SK-N-SH (cell line): ENCODE measurements at regions not wholly inside any gene's neighbourhood (a gene's known extent, or its start where the extent isn't known, plus 50 kb on each side); places are given as distances from the start of the nearest gene placed in this dataset.
"Not testable (repeated sequence)": the region's sequence is repeated elsewhere in the genome, so short reads cannot be mapped to it uniquely, and the experiment has no call there.

Source experiments
- CTCF ChIA-PET: fragments of 300-600, 350-600 bp; formaldehyde crosslinking; extraction: SDS; loops from one replicate; lab custom pipeline; 2021; lab: Yijun Ruan, JAX
- POLR2A ChIA-PET: fragments of 350-600 bp; sonication (Branson Sonifier 250); formaldehyde crosslinking; extraction: SDS; loops from one replicate; lab custom pipeline; 2020; ENCODE audit warnings: antibody characterized with exemption, inconsistent platforms; lab: Yijun Ruan, JAX
- DNase-seq: peaks from one replicate; pipeline ENCODE4 v3.0.0; 2012
- H2AFZ ChIP-seq: fragments of 200-600 bp; sonication (generic); 2 replicates; pipeline ENCODE4 v1.8.1; 2016; ENCODE audit warnings: antibody characterized with exemption, mild to moderate bottlenecking, low read depth
- H3F3A ChIP-seq: fragments of 200-600 bp; sonication (generic); replicated peaks from 2 replicates; pipeline ENCODE3; 2016; ENCODE audit warnings: antibody characterized with exemption, mild to moderate bottlenecking; ENCODE audit not compliant: insufficient read depth
- H3K27ac ChIP-seq, 2 experiments: fragments of 200-500 bp in 1 of 2; fragments of 200-600 bp in 1 of 2; sonication (Bioruptor generic) in 1 of 2; sonication (generic), shearing (Covaris generic) in 1 of 2; 2 replicates each; pipeline versions ENCODE4 v1.5.1 to v1.6.1; 2014 to 2016; ENCODE audit warnings: low read depth in 2 of 2, inconsistent platforms in 1 of 2, low read length in 1 of 2, mild to moderate bottlenecking in 1 of 2, mixed read lengths in 1 of 2
- H3K27me3 ChIP-seq: fragments of 200-600 bp; sonication (generic), shearing (Covaris generic); 2 replicates; pipeline ENCODE4 v1.6.1; 2016; ENCODE audit warnings: mixed run types; ENCODE audit not compliant: insufficient read depth
- H3K36me3 ChIP-seq, 2 experiments: fragments of 200-500 bp in 1 of 2; fragments of 200-600 bp in 1 of 2; sonication (Bioruptor generic) in 1 of 2; sonication (generic) in 1 of 2; replicated peaks in 1 of 2; 2 replicates each; pipeline versions ENCODE3 to v1.5.1; 2014 to 2016; ENCODE audit warnings: low read length in 1 of 2, mild to moderate bottlenecking in 1 of 2; ENCODE audit not compliant: insufficient read depth in 2 of 2, control insufficient read depth in 1 of 2
- H3K4me1 ChIP-seq, 2 experiments: fragments of 200-500 bp in 1 of 2; fragments of 200-600 bp in 1 of 2; sonication (Bioruptor generic) in 1 of 2; sonication (generic), shearing (Covaris generic) in 1 of 2; 2 replicates each; pipeline versions ENCODE4 v1.5.1 to v1.6.1; 2014 to 2016; ENCODE audit warnings: low read depth in 1 of 2, low read length in 1 of 2, mixed run types in 1 of 2; ENCODE audit not compliant: insufficient read depth in 2 of 2, control insufficient read depth in 1 of 2
- H3K4me2 ChIP-seq: fragments of 200-600 bp; sonication (generic), shearing (Covaris generic); 2 replicates; pipeline ENCODE4 v1.6.1; 2017; ENCODE audit warnings: mixed run types
- H3K4me3 ChIP-seq, 2 experiments: fragments of 200-500 bp in 1 of 2; fragments of 200-600 bp in 1 of 2; sonication (Bioruptor generic) in 1 of 2; sonication (generic), shearing (Covaris generic) in 1 of 2; 2 replicates each; pipeline versions ENCODE4 v1.5.1 to v1.8.1; 2014 to 2016; ENCODE audit warnings: low read depth in 2 of 2, inconsistent platforms in 1 of 2, low read length in 1 of 2, mild to moderate bottlenecking in 1 of 2, mixed read lengths in 1 of 2, moderate library complexity in 1 of 2
- H3K79me2 ChIP-seq: fragments of 200-600 bp; sonication (generic); 2 replicates; pipeline ENCODE4 v1.8.1; 2017; ENCODE audit warnings: mild to moderate bottlenecking; ENCODE audit not compliant: insufficient read depth
- H3K9ac ChIP-seq: fragments of 200-600 bp; sonication (generic); 2 replicates; pipeline ENCODE4 v1.6.1; 2017; ENCODE audit warnings: mixed run types
- H3K9me2 ChIP-seq: fragments of 200-600 bp; sonication (generic); 2 replicates; pipeline ENCODE4 v1.6.1; 2017; ENCODE audit warnings: mixed run types
- H3K9me3 ChIP-seq: fragments of 200-600 bp; sonication (generic); 2 replicates; pipeline ENCODE4 v1.6.1; 2017; ENCODE audit warnings: mixed run types, mild to moderate bottlenecking, moderate library complexity
- H4K20me1 ChIP-seq: fragments of 200-600 bp; sonication (generic); 2 replicates; pipeline ENCODE4 v1.6.1; 2017; ENCODE audit warnings: mild to moderate bottlenecking, mixed run types; ENCODE audit not compliant: insufficient read depth
- FOXJ3 ChIP-seq: sonication (generic); formaldehyde crosslinking; IDR thresholded peaks from 2 replicates; pipeline ENCODE4 v1.5.1; 2020; ENCODE audit warnings: mild to moderate bottlenecking, missing genetic modification reagents
- FOXM1 ChIP-seq: IDR thresholded peaks from 2 replicates; pipeline ENCODE4 v1.4.0; 2012; ENCODE audit warnings: low read depth, mild to moderate bottlenecking
- RAD21 ChIP-seq: IDR thresholded peaks from 2 replicates; pipeline ENCODE4 v1.6.1; 2012; ENCODE audit warnings: mild to moderate bottlenecking, low read length
- SMC3 ChIP-seq: IDR thresholded peaks from 2 replicates; pipeline ENCODE4 v1.6.1; 2012; ENCODE audit warnings: low read depth, low read length, improper control_type of control experiment
- YY1 ChIP-seq: IDR thresholded peaks from 2 replicates; pipeline ENCODE4 v1.4.0; 2012; ENCODE audit warnings: low read depth, mild to moderate bottlenecking
- ZBTB33 ChIP-seq: IDR thresholded peaks from 2 replicates; pipeline ENCODE4 v1.4.0; 2012; ENCODE audit warnings: low read depth, borderline replicate concordance
- WGBS: methylation state at CpG from one replicate; pipeline ENCODE4 v1.1.6; 2017; ENCODE audit warnings: low lambda C conversion rate; 5-methylcytosine and 5-hydroxymethylcytosine counted together

DNA sequence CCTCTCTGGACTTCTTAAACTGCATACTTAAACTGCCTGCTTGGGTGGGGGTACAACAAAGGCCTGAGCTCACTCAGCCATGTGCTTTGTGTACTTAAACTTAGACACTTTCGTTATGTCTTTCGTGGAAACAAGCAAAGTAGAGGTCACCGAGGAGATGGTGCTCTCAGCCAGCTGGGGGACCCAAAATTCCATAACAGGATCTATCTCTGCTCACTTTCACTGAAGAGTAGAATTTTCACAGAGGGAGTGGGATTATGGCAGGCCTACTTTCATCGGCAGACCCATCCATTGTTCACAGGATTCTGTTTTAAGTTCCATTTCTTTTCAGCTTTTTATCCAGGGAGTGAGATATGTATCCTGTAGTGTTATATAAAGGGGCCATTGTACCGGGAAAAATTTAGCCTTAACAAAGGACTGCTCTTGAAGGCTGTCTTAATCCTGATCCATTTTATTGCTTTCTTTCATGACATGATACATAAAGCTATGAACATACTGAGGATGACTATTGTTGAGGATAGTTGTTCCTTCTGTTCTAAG lies 370.0 kb upstream of the GHITM start:
- H3K27me3 ChIP-seq, result no peaks in the 10 kb centered on the region
- POLR2A ChIA-PET, result no interaction called here
- H3K4me3 ChIP-seq, result no peak overlapping the region
- no peaks in the 10 kb centered on the region for H3K4me1 ChIP-seq
- H3K9me3 ChIP-seq, result no peaks in the 10 kb centered on the region
- no peak overlapping the region for H3K9ac ChIP-seq
- H3K79me2 ChIP-seq, result no peaks in the 10 kb centered on the region
- no peaks in the 10 kb centered on the region for H3F3A ChIP-seq
- TF ChIP-seq ZBTB33 (no peak), SMC3 (no peak), FOXM1 (no peak)
- no peaks in the 10 kb centered on the region for H3K9me2 ChIP-seq
- H3K36me3 ChIP-seq, result no peaks in the 10 kb centered on the region
- CTCF ChIA-PET, result interaction anchor here (1.8 kb wide), 1 partner anchor 22 kb away, joined by 3 read pairs; no protein-coding TSS in a partner anchor
- H3K4me2 ChIP-seq, result no peak overlapping the region
- no peak for DNase-seq
- H4K20me1 ChIP-seq, result no peaks in the 10 kb centered on the region
- H3K27ac ChIP-seq, result no peak overlapping the region
- no peak overlapping the region for H2AFZ ChIP-seq
- WGBS, result 22% methylated on average over 5 of the region's 5 CpGs

- WGBS, result 67% methylated on average over 24 of the region's 25 CpGs
- POLR2A ChIA-PET, H3K9me3 ChIP-seq, H3K9ac ChIP-seq, H3K36me3 ChIP-seq, DNase-seq, H3K9me2 ChIP-seq, H3K4me3 ChIP-seq, H3K4me2 ChIP-seq, H3K79me2 ChIP-seq, H3K27ac ChIP-seq, H3K27me3 ChIP-seq, H4K20me1 ChIP-seq, CTCF ChIA-PET, H2AFZ ChIP-seq, H3K4me1 ChIP-seq, H3F3A ChIP-seq: not testable (repeated sequence)
Measured at GRCh38 chr10:83786701-83787100, 352.6 kb upstream of the GHITM start.

- Histone ChIP-seq H3K79me2 (no peaks in the 10 kb centered on the region), H3K9me2 (no peaks in the 10 kb centered on the region), H3K36me3 (no peaks in the 10 kb centered on the region), H3K4me1 (peaks cover 0 to 6% of the 10 kb centered on the region in 2 experiments; a peak in 1 of 4 replicates), H3K9ac (no peak overlapping the region), H3K27me3 (no peaks in the 10 kb centered on the region), H3K27ac (no peak overlapping the region), H4K20me1 (no peaks in the 10 kb centered on the region), H2AFZ (no peak overlapping the region), H3K4me3 (no peak overlapping the region), H3K4me2 (no peak overlapping the region), H3F3A (no peaks in the 10 kb centered on the region), H3K9me3 (no peaks in the 10 kb centered on the region)
- CTCF ChIA-PET, result no interaction called here
- no peak for DNase-seq
- no peak for TF ChIP-seq SMC3
- TF ChIP-seq YY1, result no peak
- no peak for TF ChIP-seq FOXJ3 (CRISPR knock-in tag)
- peak; percentile 8; the same call in 1 of the 2 replicates for TF ChIP-seq RAD21
- TF ChIP-seq, all 33 proteins: peak for 1
- POLR2A ChIA-PET, result no interaction called here
Measured at GRCh38 chr10:83801983-83802382, 337.3 kb upstream of the GHITM start.
